Right lobe of liver (tissue), 6 donors: ENCODE measurements at regions not wholly inside any gene's neighbourhood (a gene's known extent, or its start where the extent isn't known, plus 50 kb on each side); places are given as distances from the start of the nearest gene placed in this dataset.

Experiments
- ATAC-seq, 4 donors: fragments of 200-7000 bp; cut with Tn5 transposase; one replicate each; pipeline ENCODE4 v1.9.1; 2020; ENCODE audit warnings: mild to moderate bottlenecking in 4 of 4, moderate library complexity in 4 of 4
- DNase-seq, 3 donors: peaks; one replicate each; pipeline ENCODE4 v3.0.0-alpha.2; 2020
- H3K27ac ChIP-seq, 3 donors: fragments of 200-600 bp; one replicate each; pipeline ENCODE4 v1.8.0; 2022
- H3K27me3 ChIP-seq, 2 donors: fragments of 200-600 bp; one replicate each; pipeline ENCODE4 v1.8.0; 2022
- H3K36me3 ChIP-seq, 4 donors: fragments of 200-600 bp; sonication (generic) in 1 of 4; one replicate each; pipeline versions ENCODE4 v1.5.1 to v1.8.0; 2017 to 2022; ENCODE audit warnings: control low read depth in 1 of 4
- H3K4me1 ChIP-seq, 4 donors: fragments of 200-600 bp; sonication (generic) in 1 of 4; one replicate each; pipeline versions ENCODE4 v1.5.1 to v1.8.0; 2017 to 2022; ENCODE audit warnings: control low read depth in 1 of 4
- H3K4me3 ChIP-seq, 3 donors: fragments of 200-600 bp; one replicate each; pipeline ENCODE4 v1.8.0; 2022
- H3K9me3 ChIP-seq, 4 donors: fragments of 200-600 bp; sonication (generic) in 1 of 4; one replicate each; pipeline versions ENCODE4 v1.5.1 to v1.8.0; 2017 to 2022; ENCODE audit warnings: control low read depth in 1 of 4
- POLR2A ChIP-seq: fragments of 450-650 bp; IDR thresholded peaks from one replicate; pipeline ENCODE4 v1.6.1; 2017; ENCODE audit warnings: antibody characterized with exemption, mild to moderate bottlenecking
- WGBS: methylation state at CpG from one replicate; pipeline ENCODE4 v1.1.6; 2018; ENCODE audit warnings: low coverage, low lambda C conversion rate; ENCODE audit not compliant: insufficient coverage; ENCODE audit errors: missing lambda C conversion rate; 5-methylcytosine and 5-hydroxymethylcytosine counted together
- intact Hi-C, 2 donors: fragments of 100-400 bp; cut with DNase I; formaldehyde crosslinking; loops; one replicate each; pipeline versions ENCODE4 v1.11.2 to v1.14.1; 2022
- TF ChIP-seq, protein P1 (sequence below), 4 donors: fragments of 200-600 bp in 3 of 4; fragments of 450-650 bp in 1 of 4; IDR thresholded peaks; one replicate each; pipeline versions ENCODE4 v1.5.1 to v1.8.0; 2016 to 2022; ENCODE audit warnings: antibody characterized with exemption in 4 of 4, mild to moderate bottlenecking in 2 of 4
- donor health status: DM: no; HTN: yes; CAD: no.
- donor health status: DM: no; HTN: no; CAD: no.
- donor health status: DM: no; HTN: no; CAD: no.
- donor health status: DM: no; HTN: yes; CAD: no.
- donor health status: DM: no; HTN: yes; CAD: no.

DNA sequence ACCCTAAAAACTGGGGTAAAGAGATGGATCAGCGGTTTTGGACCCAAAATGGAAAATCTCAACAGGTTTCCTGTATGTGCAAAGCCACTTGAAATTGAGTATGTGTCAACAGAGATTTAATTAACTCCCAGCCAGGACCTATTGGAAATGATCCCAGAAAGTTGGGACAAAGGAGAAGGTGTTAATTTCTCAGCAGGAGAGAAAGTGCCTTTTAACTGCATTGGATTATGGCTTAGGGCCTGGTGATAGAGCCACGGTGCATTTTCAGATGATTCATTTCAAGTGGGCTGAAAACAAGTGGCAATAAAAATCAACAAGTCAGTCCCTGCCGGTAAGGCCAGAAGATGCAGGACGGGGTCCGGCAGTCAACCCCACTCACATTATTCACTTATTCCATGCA, 80.2 kb upstream of the BCL11A start:
- H3K4me3 ChIP-seq, result no peak overlapping the region
- intact Hi-C loops, result no loop called here
- no peaks in the 10 kb centered on the region for H3K36me3 ChIP-seq
- no peak for ATAC-seq
- no peak overlapping the region for H3K27ac ChIP-seq
- no peaks in the 10 kb centered on the region for H3K27me3 ChIP-seq
- H3K4me1 ChIP-seq, result no peaks in the 10 kb centered on the region
- no peak for DNase-seq
- WGBS, result 61% methylated on average over 5 of the region's 5 CpGs
- TF ChIP-seq, protein P1, sequence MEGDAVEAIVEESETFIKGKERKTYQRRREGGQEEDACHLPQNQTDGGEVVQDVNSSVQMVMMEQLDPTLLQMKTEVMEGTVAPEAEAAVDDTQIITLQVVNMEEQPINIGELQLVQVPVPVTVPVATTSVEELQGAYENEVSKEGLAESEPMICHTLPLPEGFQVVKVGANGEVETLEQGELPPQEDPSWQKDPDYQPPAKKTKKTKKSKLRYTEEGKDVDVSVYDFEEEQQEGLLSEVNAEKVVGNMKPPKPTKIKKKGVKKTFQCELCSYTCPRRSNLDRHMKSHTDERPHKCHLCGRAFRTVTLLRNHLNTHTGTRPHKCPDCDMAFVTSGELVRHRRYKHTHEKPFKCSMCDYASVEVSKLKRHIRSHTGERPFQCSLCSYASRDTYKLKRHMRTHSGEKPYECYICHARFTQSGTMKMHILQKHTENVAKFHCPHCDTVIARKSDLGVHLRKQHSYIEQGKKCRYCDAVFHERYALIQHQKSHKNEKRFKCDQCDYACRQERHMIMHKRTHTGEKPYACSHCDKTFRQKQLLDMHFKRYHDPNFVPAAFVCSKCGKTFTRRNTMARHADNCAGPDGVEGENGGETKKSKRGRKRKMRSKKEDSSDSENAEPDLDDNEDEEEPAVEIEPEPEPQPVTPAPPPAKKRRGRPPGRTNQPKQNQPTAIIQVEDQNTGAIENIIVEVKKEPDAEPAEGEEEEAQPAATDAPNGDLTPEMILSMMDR (IDR thresholded peaks at IDR 0.05), result no peak
- no peak for TF ChIP-seq POLR2A
- no peaks in the 10 kb centered on the region for H3K9me3 ChIP-seq

DNA sequence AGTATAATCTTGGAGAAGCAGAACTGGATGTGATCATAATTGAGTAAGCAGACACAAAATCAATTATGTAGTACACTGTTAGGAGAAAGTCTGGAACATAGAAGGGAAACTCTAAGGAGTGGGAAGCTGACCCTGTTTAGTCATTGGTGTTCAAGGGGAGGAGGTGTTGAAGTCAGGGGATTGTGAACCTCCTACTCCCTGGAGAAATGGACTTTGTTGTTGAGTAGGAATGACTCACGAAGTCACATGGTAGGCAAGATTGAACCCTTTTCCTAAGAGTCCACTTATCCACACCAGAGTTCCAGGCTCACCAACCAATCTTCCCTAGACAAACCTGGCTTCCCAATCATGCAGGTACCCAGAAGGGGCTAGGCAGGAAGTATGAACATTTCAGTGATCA, 81.0 kb upstream of the BCL11A start:
- Histone ChIP-seq H3K36me3 (no peaks in the 10 kb centered on the region), H3K4me3 (no peak overlapping the region), H3K27me3 (no peaks in the 10 kb centered on the region), H3K27ac (no peak overlapping the region), H3K4me1 (no peaks in the 10 kb centered on the region), H3K9me3 (no peaks in the 10 kb centered on the region)
- TF ChIP-seq POLR2A, result no peak
- TF ChIP-seq, protein P1 (IDR thresholded peaks at IDR 0.05), result no peak
- intact Hi-C loops, result no loop called here
- no peak for DNase-seq
- WGBS, result no CpG with 5 or more reads among the region's 1 CpG
- peak in 1 of 4 donors; percentile 36 for ATAC-seq

DNA sequence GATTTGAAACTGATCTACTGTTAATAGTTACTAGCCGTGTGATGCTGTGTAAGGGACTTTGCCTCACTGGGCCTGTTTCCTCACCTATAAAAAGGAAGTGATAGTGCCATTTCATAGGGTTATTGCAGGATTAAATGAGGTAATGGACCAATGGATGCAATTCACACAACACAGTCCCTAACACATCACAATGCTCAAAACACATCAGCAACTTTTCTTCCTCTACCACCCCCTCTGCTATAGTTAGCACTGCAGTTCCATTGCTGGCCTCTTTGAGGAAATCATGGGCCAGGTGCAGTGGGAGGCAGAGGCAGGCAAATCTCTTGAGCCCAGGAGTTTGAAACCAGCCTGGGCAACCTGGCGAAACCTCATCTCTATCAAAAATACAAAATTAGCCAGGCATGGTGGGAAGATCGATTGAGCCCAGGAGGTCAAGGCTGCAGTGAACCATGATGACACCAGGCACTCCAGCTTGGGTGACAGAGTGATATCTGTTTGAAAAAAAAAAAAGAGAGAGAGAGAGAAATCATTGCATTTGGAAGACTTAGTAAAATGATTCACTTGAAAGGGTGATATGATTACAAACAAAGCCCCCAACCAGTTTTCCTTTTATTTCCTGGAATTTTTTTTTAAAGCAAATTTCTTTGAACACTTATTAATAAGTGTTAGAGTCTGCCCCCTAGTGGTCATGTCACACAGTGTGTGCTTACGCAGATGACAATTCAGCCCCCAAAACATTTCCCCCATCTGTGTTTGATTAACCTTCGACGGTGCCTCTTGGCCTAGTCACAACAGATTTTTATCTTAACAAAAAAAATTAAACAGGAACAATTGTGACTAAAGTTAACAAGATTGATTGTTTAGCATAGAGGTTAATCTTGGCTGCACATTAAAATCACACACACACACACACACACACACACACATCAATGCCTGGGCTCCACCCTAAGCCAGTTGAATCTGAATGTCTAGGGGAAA, 88.6 kb upstream of the BCL11A start:
- TF ChIP-seq, protein P1 (IDR thresholded peaks at IDR 0.05), result peak; percentile 37 to 77 (median 74)
- no peak for TF ChIP-seq POLR2A
- no peak overlapping the region for H3K4me3 ChIP-seq
- peaks cover 0 to 6% (median 0%) of the 10 kb centered on the region in 4 donors for H3K4me1 ChIP-seq
- no peak overlapping the region for H3K27ac ChIP-seq
- no peaks in the 10 kb centered on the region for H3K36me3 ChIP-seq
- H3K27me3 ChIP-seq, result no peaks in the 10 kb centered on the region
- peak in 1 of 3 donors; percentile 21 for DNase-seq
- WGBS, result 11% methylated on average over 6 of the region's 6 CpGs
- no peaks in the 10 kb centered on the region for H3K9me3 ChIP-seq
- peak; percentile 54 to 79 (median 66) for ATAC-seq
- intact Hi-C loops, result no loop called here

DNA sequence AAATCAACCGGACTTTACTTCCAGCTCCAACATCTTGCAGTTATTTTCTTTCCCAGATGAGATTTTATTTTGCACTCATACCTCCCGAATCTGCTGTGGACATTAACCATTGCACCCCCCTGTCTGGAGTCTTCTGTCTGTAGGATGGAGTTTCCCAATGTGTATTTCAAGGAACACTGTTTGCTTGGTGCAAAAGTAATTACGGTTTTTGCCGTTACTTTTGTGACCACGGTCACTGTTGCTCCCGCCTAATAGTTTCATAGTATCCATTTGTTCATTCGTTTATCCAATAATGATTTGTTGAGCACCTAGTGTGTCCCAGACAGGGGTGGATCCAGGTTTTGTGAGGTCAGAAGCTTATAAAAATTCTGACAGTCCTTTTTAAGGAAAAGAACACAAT, 90.3 kb upstream of the BCL11A start:
- Histone ChIP-seq H3K4me1 (peaks cover 0 to 6% (median 0%) of the 10 kb centered on the region in 4 donors), H3K9me3 (no peaks in the 10 kb centered on the region), H3K36me3 (no peaks in the 10 kb centered on the region), H3K27ac (no peak overlapping the region), H3K27me3 (no peaks in the 10 kb centered on the region), H3K4me3 (no peak overlapping the region)
- intact Hi-C loops, result no loop called here
- no peak for ATAC-seq
- no peak for DNase-seq
- WGBS, result 79% methylated on average over 7 of the region's 7 CpGs
- TF ChIP-seq POLR2A, result no peak
- TF ChIP-seq, protein P1 (IDR thresholded peaks at IDR 0.05), result no peak
